Sigmoid colon (tissue), 4 donors: ENCODE measurements at regions not wholly inside any gene's neighbourhood (a gene's known extent, or its start where the extent isn't known, plus 50 kb on each side); places are given as distances from the start of the nearest gene placed in this dataset.

Source experiments
- CTCF ChIP-seq, 4 experiments: fragments of 450-650 bp in 3 of 4; fragments of 200-600 bp in 1 of 4; IDR thresholded peaks; one replicate each; pipeline ENCODE4 v1.5.1; 2016 to 2019; ENCODE audit warnings: antibody characterized with exemption in 4 of 4, mild to moderate bottlenecking in 3 of 4, moderate library complexity in 2 of 4
- EP300 ChIP-seq, 4 donors: sonication (generic); formaldehyde crosslinking; IDR thresholded peaks; one replicate each; pipeline ENCODE4 v1.6.1; 2017; ENCODE audit warnings: antibody characterized with exemption in 4 of 4
- POLR2A ChIP-seq, 2 donors: fragments of 450-650 bp; IDR thresholded peaks; one replicate each; pipeline ENCODE4 v1.6.1; 2016; ENCODE audit warnings: antibody characterized with exemption in 2 of 2, mild to moderate bottlenecking in 2 of 2, moderate library complexity in 2 of 2
- POLR2AphosphoS5 ChIP-seq, 4 donors: sonication (generic); formaldehyde crosslinking; IDR thresholded peaks; one replicate each; pipeline ENCODE4 v1.6.1; 2017; ENCODE audit warnings: antibody characterized with exemption in 4 of 4

- TF ChIP-seq CTCF (IDR thresholded peaks at IDR 0.05) (no peak), POLR2A (IDR thresholded peaks at IDR 0.05) (no peak), POLR2AphosphoS5 (IDR thresholded peaks at IDR 0.05) (no peak), EP300 (IDR thresholded peaks at IDR 0.05) (no peak)
These were observed 78.3 kb upstream of the TBC1D5 start for GRCh38 chr3:17820704-17821103.
